ENCODE measurements at regions not wholly inside any gene's neighbourhood (a gene's known extent, or its start where the extent isn't known, plus 50 kb on each side); places are given as distances from the start of the nearest gene placed in this dataset.

- no peak for FAIRE-seq
- Histone ChIP-seq H4K20me1 (replicated peaks; ENCODE audit: control insufficient read depth, insufficient read depth, low read length) (0 out of 2 replicates have a peak, but pooled peaks cover 3% of the 10 kb centered on the region), H3K9me3 (replicated peaks; ENCODE audit: control insufficient read depth, insufficient read depth, low read depth, low read length) (no peaks in the 10 kb centered on the region), H3K27me3 (ENCODE audit: control insufficient read depth in 2 of 2, insufficient read depth in 2 of 2, low read length in 2 of 2) (peaks cover 8 to 25% of the 10 kb centered on the region in 2 experiments; a peak in 4 of 5 replicates), H2AFZ (ENCODE audit: low read depth, low read length) (no peak overlapping the region), H3K4me1 (replicated peaks in 1 of 2; ENCODE audit: control insufficient read depth in 2 of 2, insufficient read depth in 2 of 2, low read length in 2 of 2) (no peaks in the 10 kb centered on the region; a peak in 1 of 5 replicates), H3K4me3 (no peak overlapping the region), H3K9me1 (ENCODE audit: control insufficient read depth, insufficient read depth, low read length) (no peaks in the 10 kb centered on the region), H3K9ac (ENCODE audit: insufficient read depth in 1 of 2, low read depth in 2 of 2, low read length in 2 of 2) (no peak overlapping the region), H3K36me3 (ENCODE audit: control insufficient read depth, insufficient read depth, low read length) (no peaks in the 10 kb centered on the region), H3K27ac (ENCODE audit: extremely low read depth, low read depth, low read length) (no peak overlapping the region), H3K79me2 (ENCODE audit: control insufficient read depth, insufficient read depth, low read length) (no peaks in the 10 kb centered on the region), H3K4me2 (ENCODE audit: insufficient read depth, low read length) (no peak overlapping the region)
- BruUV-seq (replicated peaks) = no TSS peak
- ATAC-seq = no peak
- in situ Hi-C loops (cut with MboI) = no loop called here
- intact Hi-C loops (cut with micrococcal nuclease) = no loop called here
- no peak for DNase-seq (ENCODE audit: extremely low read depth in 1 of 4, low spot score in 3 of 4)
- ChIA-PET CTCF (ENCODE audit: low intra/inter-chr PET ratio) (no interaction called here), POLR2A (no interaction called here)
- no peak for TF ChIP-seq BRD4 (IDR thresholded peaks at IDR 0.05)
- TF ChIP-seq PTRF (tag; IDR thresholded peaks at IDR 0.05) = no peak
- no peak for TF ChIP-seq ZNF561 (CRISPR knock-in tag; conservative IDR thresholded peaks at IDR 0.05)
- no peak for TF ChIP-seq KLF16 (IDR thresholded peaks at IDR 0.05)
- TF ChIP-seq STAT5A (IDR thresholded peaks at IDR 0.05; ENCODE audit: borderline replicate concordance, low read length) = no peak
- TF ChIP-seq ATF6 (CRISPR knock-in tag; IDR thresholded peaks at IDR 0.05) = no peak
- 0% methylated on average over 3 of the region's 3 CpGs for WGBS (ENCODE audit: insufficient coverage, low coverage, missing lambda C conversion rate)
Observed at GRCh38 chr2:120404274-120404673, 58.3 kb downstream of the INHBB start.
